Bronchial epithelial cell (primary cell): ENCODE measurements at regions not wholly inside any gene's neighbourhood (a gene's known extent, or its start where the extent isn't known, plus 50 kb on each side); places are given as distances from the start of the nearest gene placed in this dataset.

Source experiments
- DNase-seq: peaks from one replicate; pipeline ENCODE4 v3.0.0-alpha.2; 2010; ENCODE audit warnings: low read depth
- FAIRE-seq: peaks from 2 replicates; lab custom pipeline; 2011; peaks lifted over from hg19 to GRCh38; lab: Jason Lieb, UNC
- H3K27me3 ChIP-seq: 2 replicates; pipeline ENCODE4 v1.5.1; 2011; ENCODE audit warnings: low read length; ENCODE audit not compliant: control insufficient read depth, insufficient read depth
- H3K36me3 ChIP-seq: 2 replicates; pipeline ENCODE4 v1.5.1; 2011; ENCODE audit warnings: low read length; ENCODE audit not compliant: control insufficient read depth, insufficient read depth
- H3K4me3 ChIP-seq: 2 replicates; pipeline ENCODE4 v1.5.1; 2011; ENCODE audit warnings: mild to moderate bottlenecking, low read depth, low read length, control low read depth
- CTCF ChIP-seq: IDR thresholded peaks from 2 replicates; pipeline ENCODE4 v1.5.1; 2011; ENCODE audit warnings: mild to moderate bottlenecking, moderate library complexity, low read length, control low read depth, inconsistent platforms; ENCODE audit not compliant: insufficient read depth, severe bottlenecking

GRCh38 chr2:223217373-223217772, 165.4 kb downstream of the KCNE4 start:
- FAIRE-seq (no peak), DNase-seq (peak; percentile 77)
- Histone ChIP-seq H3K36me3 (no peaks in the 10 kb centered on the region), H3K4me3 (no peak overlapping the region), H3K27me3 (no peaks in the 10 kb centered on the region)
- no peak for TF ChIP-seq CTCF

- Histone ChIP-seq H3K36me3 (no peaks in the 10 kb centered on the region), H3K27me3 (no peaks in the 10 kb centered on the region), H3K4me3 (no peak overlapping the region)
- no peak for TF ChIP-seq CTCF
- no peak for DNase-seq
- FAIRE-seq = no peak
Observed at GRCh38 chr2:223218587-223219178, 166.7 kb downstream of the KCNE4 start.

- Histone ChIP-seq H3K27me3 (no peaks in the 10 kb centered on the region), H3K4me3 (no peak overlapping the region), H3K36me3 (no peaks in the 10 kb centered on the region)
- DNase-seq = no peak
- FAIRE-seq = peak; percentile 70
- no peak for TF ChIP-seq CTCF
Observed at GRCh38 chr2:223219872-223220657, 168.1 kb downstream of the KCNE4 start.

GRCh38 chr2:223220658-223220925, 168.6 kb downstream of the KCNE4 start:
- DNase-seq = no peak
- Histone ChIP-seq H3K36me3 (no peaks in the 10 kb centered on the region), H3K27me3 (no peaks in the 10 kb centered on the region), H3K4me3 (no peak overlapping the region)
- no peak for FAIRE-seq
- no peak for TF ChIP-seq CTCF

GRCh38 chr2:223221139-223221835, 169.3 kb downstream of the KCNE4 start:
- no peak for FAIRE-seq
- no peak for TF ChIP-seq CTCF
- no peaks in the 10 kb centered on the region for H3K36me3 ChIP-seq

More at GRCh38 chr2:223221139-223221835, 169.3 kb downstream of the KCNE4 start:
- H3K27me3 ChIP-seq = no peaks in the 10 kb centered on the region
- no peak for DNase-seq
- H3K4me3 ChIP-seq = no peak overlapping the region
